HG03378 (cell line): ENCODE measurements at regions not wholly inside any gene's neighbourhood (a gene's known extent, or its start where the extent isn't known, plus 50 kb on each side); places are given as distances from the start of the nearest gene placed in this dataset.
A peak's percentile ranks its signal among the peaks of the same experiment; 100 is the strongest.
"Not testable (repeated sequence)": the region's sequence is repeated elsewhere in the genome, so short reads cannot be mapped to it uniquely, and the experiment has no call there.

Experiments used
- ATAC-seq: cut with Tn5 transposase; IDR thresholded peaks from one replicate; pipeline ENCODE4 v1.9.1; 2021; ENCODE audit warnings: mild to moderate bottlenecking, moderate library complexity; ENCODE audit not compliant: unreplicated experiment

- no peak for ATAC-seq
These were observed 94.7 kb downstream of the NOG start for GRCh38 chr17:56688151-56688550.

- no peak for ATAC-seq
These were observed 97.2 kb downstream of the NOG start for GRCh38 chr17:56690441-56691291.

- ATAC-seq: no peak
These were observed 101.3 kb downstream of the NOG start for GRCh38 chr17:56694825-56695224.

DNA sequence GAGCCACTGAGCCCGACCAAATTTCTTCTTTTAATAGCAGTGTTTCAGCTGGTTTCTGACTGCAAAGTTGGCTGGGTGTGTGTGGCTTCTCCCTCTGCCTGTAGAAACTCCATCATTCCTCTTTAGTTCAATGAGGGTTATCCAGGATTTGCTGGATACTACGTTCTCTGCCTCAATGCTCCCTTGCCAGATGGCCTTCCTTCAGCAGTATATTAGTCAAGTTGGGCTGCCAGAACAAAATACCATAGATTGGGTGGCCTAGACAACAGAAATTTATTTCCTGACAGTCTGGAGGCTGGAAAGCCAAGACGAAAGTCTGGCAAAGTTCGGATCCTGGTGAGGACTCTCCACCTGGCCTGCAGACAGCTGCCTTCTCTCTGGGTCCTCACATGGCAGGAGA, 103.7 kb downstream of the NOG start:
- no peak for ATAC-seq

GRCh38 chr17:56699186-56699894, 105.8 kb downstream of the NOG start:
- ATAC-seq: no peak

DNA sequence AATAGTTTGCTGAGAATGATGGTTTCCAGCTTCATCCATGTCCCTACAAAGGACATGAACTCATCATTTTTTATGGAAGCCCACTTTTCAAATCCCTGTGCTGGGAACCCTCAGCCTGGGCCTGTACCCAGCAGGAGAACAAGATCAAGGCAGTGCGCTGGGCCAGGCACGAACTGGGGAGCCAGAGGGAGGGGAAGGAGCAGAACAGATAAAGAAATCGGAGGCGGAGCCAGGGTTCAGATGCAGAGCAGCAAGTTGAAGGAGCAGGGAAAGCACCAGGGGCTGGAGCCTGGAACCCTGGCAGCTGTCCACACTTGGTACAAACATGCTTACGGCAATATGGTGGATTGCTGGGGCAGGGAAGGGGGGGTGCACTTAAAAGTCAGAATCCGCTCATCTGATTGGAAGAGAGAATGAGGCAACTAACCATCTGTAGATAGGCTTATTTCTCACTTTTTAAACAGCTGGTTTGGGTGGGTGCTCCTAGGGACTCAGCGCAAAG, 107.5 kb downstream of the NOG start:
- ATAC-seq: no peak

GRCh38 chr17:56707312-56708219, 114.1 kb downstream of the NOG start:
- no peak for ATAC-seq

GRCh38 chr17:56708220-56708558, 114.7 kb downstream of the NOG start:
- no peak for ATAC-seq

DNA sequence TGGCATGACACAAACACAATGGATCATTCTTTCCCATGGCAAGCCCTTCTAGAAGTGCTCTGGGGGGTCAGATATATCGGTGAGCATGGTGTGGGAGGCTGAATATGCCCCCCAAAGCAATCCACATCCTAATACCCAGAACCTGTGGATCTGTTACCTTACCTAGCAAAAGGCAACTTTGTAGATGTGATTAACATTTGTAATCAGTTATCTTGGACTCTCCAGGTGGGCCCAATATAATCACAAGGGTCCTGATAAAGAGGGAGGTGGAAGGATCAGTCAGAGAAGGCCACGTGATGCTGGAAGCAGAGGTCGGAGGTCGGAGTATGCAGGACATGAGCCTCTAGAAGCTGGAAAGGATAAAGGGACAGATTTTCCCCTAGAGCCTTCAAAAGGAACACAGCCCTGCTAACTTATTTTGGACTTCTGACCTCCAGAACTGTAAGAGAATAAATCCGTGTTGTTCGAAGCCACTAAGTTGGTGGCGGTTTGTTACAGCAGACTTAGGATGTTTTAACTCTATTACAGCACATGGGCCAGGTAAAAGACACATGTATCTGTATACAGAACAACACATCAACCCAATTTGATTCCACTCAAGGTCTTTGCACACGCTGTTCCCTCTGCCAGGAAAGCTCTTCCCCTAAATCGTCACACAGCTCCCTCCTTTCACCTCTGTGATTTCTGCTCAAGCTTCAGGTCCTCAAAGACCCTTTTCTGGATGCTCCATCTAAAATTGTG, 115.3 kb downstream of the NOG start:
- ATAC-seq: no peak

DNA sequence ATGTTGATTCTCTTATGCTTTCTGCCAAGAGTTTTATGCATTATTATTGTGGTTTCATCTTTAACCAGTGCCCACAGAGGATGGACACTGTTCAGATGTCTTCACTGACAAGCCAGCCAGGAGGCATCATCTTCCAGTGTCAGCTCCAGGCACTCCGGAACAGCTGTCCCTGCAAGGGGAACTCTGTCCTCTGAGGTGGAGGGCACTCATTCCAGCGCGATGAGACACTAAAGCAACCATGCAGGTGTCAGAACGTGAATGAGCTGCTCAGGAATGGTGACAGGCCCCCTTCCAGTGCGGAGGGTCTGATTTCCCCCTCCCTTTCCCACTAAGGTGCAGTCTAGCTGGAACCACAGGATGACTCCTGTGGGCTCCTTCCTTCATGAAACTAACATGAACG, 117.5 kb downstream of the NOG start:
- no peak for ATAC-seq

DNA sequence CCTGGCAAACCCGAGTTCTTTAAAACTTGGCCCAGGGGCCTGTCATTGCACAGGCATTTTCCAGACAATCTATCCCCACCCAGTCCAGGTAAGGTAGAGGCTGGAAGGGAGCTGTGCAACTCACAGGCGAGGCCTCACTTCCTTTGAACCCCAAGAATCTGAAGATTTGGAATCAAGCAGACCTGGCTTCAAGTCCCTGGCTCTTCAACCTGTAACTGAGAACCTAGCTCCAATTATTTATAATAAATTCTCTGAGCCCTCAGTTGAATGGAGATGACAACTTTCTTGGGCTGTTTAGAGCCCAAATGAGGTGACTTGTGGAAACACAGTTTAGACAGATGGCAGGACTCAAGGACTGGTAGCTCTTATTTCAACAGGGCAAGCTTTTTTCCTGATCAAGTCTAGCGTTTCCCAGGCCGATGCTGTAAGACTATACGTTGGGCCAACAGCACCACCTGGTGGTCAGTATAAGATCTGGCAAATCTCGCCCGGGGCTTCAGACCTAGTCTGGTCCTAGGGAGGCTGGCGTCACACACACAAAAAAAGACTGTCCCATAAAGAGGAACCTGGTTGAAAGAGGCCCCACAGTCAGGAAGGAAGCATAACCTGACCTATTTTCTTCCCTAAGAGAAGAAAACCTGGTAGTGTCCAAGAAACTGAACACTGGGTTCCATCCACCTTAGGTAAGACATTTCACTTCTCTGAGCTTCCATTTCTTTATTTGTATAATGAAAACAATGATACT, 117.9 kb downstream of the C17orf67 start:
- peak; percentile 91 for ATAC-seq

- no peak for ATAC-seq
These were observed 116.2 kb downstream of the C17orf67 start for GRCh38 chr17:56717471-56717870.

- ATAC-seq: no peak
These were observed 115.2 kb downstream of the C17orf67 start for GRCh38 chr17:56718515-56718914.

GRCh38 chr17:56723421-56723820, 110.3 kb downstream of the C17orf67 start:
- no peak for ATAC-seq

DNA sequence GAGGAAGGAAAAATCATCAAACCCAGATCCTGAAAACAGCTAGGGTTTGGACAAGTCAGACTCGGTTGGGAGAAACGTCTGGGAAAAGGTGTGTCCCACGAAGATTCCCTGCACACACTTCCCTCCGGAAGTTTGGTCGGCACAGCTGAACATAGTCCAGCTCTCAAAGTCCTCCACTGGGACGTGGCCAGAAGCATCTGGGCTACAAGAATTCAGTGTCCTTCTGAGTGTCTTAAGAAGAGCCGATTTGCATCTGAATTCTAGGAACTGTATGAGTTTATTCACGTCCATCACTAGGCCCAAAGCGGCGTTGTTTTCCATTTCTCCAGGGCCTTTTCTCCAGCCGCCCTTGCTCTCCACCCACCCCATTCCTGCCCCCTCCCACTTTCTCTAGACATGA, 109.1 kb downstream of the C17orf67 start:
- ATAC-seq: no peak

DNA sequence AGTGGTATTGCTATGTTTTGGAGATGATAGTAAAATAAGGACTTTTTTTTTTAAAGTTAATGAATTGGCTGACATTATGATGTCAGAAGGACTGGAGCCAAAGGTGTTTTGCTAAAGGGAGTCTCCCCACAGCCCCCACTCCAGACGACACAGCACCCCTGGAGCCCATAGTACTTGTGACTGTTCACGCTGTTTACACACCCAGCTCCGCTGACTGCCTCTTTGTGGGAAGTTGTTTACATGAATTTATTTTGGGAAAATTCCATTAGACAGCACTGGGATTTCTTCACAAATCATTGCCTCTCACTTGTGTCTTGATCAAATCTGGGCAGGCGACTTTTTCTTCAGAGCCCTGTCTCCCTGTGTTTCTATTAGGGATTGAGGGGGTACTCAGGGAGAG, 108.6 kb downstream of the C17orf67 start:
- no peak for ATAC-seq

DNA sequence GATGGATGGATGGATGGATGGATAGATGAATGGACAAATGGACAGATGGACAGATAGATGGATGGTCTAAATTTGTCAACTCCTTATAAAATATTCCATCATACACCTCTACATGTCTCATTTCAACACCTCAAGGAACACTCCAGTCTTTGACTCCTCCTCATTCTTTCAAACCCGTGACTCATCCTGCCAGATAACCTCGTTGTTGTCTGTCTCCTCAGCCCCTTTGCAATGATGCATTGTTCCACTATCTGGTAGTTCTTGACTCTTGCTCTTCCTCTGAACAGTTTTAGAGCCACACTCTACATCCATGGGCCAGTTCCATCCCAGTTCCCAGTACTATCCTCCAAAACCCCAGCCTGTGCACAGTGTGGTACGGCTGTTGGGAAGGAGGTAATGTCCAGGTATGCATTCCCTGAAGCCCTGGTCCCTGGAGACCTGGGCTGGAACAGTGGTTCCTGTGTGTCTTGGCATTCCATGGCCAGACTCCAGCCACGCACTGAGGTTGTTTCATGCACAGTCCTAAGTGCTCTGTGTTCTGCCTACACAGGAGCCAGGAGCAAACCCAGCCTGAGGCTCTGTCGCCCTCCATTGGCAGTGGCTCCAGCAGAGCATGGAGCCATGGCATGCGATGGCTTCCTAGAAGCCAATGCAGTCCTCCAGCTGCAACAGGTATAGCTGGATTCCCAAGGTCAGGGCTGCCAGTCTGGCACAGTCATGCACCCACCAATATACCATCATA, 105.7 kb downstream of the C17orf67 start:
- no peak for ATAC-seq

GRCh38 chr17:56731096-56731495, 102.6 kb downstream of the C17orf67 start:
- not testable (repeated sequence) for ATAC-seq

DNA sequence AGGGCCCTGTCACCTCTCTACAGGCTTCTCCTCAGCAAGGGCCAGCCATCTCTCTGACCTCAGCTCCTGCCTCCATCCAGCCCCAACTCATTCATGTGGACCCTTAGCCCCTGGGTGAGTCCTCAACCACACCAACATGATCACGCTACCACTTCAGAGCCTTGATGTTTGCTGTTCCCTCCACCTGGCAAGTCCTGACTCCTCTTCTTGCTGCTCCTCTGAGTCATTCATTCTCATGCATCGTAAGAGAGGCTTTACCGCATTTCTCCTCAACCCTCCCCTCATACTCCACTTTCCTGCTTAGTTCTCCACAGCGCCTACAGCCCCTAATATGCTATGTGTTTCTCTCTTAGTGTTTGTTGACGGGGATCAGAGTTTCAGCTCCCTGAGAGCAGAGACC, 99.9 kb downstream of the C17orf67 start:
- no peak for ATAC-seq
